Adrenal gland (tissue), 9 donors: ENCODE measurements at regions not wholly inside any gene's neighbourhood (a gene's known extent, or its start where the extent isn't known, plus 50 kb on each side); places are given as distances from the start of the nearest gene placed in this dataset.
"Not testable (repeated sequence)": the region's sequence is repeated elsewhere in the genome, so short reads cannot be mapped to it uniquely, and the experiment has no call there.

Experiments used
- DNase-seq, 7 donors: peaks; one replicate each; pipeline ENCODE4 v3.0.0-alpha.2; 2019 to 2020
- H3K27ac ChIP-seq, 5 donors: fragments of 200-600 bp; sonication (generic) in 4 of 5; 1 replicate in 3 of 5; 2 replicates in 2 of 5; pipeline versions ENCODE4 v1.5.1 to v1.8.0; 2016 to 2020; ENCODE audit warnings: mild to moderate bottlenecking in 1 of 5
- H3K27me3 ChIP-seq: fragments of 200-600 bp; 2 replicates; pipeline ENCODE4 v1.8.0; 2021
- H3K36me3 ChIP-seq, 2 donors: fragments of 200-600 bp; replicated peaks in 1 of 2; 1 replicate in 1 of 2; 2 replicates in 1 of 2; pipeline versions ENCODE4 v1.5.1 to v1.8.0; 2018 to 2022
- H3K4me1 ChIP-seq, 2 donors: fragments of 200-600 bp; replicated peaks in 1 of 2; 1 replicate in 1 of 2; 2 replicates in 1 of 2; pipeline versions ENCODE4 v1.5.1 to v1.8.0; 2018 to 2021
- H3K4me3 ChIP-seq, 4 donors: fragments of 200-600 bp; sonication (generic) in 3 of 4; one replicate each; pipeline ENCODE4 v1.5.1; 2016 to 2018
- H3K9me3 ChIP-seq, 3 donors: fragments of 200-600 bp; sonication (generic) in 1 of 3; replicated peaks in 1 of 3; 1 replicate in 2 of 3; 2 replicates in 1 of 3; pipeline versions ENCODE4 v1.5.1 to v1.8.0; 2016 to 2021
- CTCF ChIP-seq, 6 experiments: fragments of 450-650 bp in 4 of 6; fragments of 200-600 bp in 2 of 6; sonication (generic) in 1 of 6; IDR thresholded peaks; 1 replicate in 5 of 6; 2 replicates in 1 of 6; pipeline versions ENCODE4 v1.5.1 to v1.8.0; 2016 to 2021; ENCODE audit warnings: antibody characterized with exemption in 6 of 6, mild to moderate bottlenecking in 2 of 6, moderate library complexity in 1 of 6
- POLR2A ChIP-seq, 2 donors: fragments of 450-650 bp; IDR thresholded peaks; one replicate each; pipeline ENCODE4 v1.6.1; 2017; ENCODE audit warnings: antibody characterized with exemption in 2 of 2, mild to moderate bottlenecking in 2 of 2, moderate library complexity in 1 of 2
- WGBS, 4 donors: extraction: QIAGEN DNeasy Blood & Tissue Kit in 2 of 4; methylation state at CpG; one replicate each; pipeline versions ENCODE4 v1.1.5 to v1.1.7; 2013 to 2017; 5-methylcytosine and 5-hydroxymethylcytosine counted together
- intact Hi-C, 2 donors: fragments of 100-400 bp; cut with DNase I; formaldehyde crosslinking; loops; one replicate each; pipeline versions ENCODE4 v1.14.1 to v1.15.0; 2022 to 2023
- donor health status: healthy with polysubstance abuse.
- donor health status: Bipolar disorder and iron deficiency.
- donor health status: DM: yes; HTN: yes; CAD: no.
- donor health status: DM: no; HTN: no; CAD: no.
- donor health status: DM: no; HTN: no; CAD: no.

GRCh38 chr7:69537691-69538090, 60.6 kb upstream of the AUTS2 start:
- Histone ChIP-seq H3K27ac (no peak overlapping the region), H3K9me3 (no peaks in the 10 kb centered on the region), H3K4me3 (no peak overlapping the region), H3K4me1 (no peaks in the 10 kb centered on the region), H3K27me3 (peaks cover 2% of the 10 kb centered on the region), H3K36me3 (no peaks in the 10 kb centered on the region)
- intact Hi-C loops: no loop called here
- DNase-seq: no peak
- 78 to 87% (median 85%) methylated on average over 4 of the region's 4 CpGs for WGBS, 4 donors
- TF ChIP-seq CTCF (IDR thresholded peaks at IDR 0.05): no peak
- no peak for TF ChIP-seq POLR2A (IDR thresholded peaks at IDR 0.05)

GRCh38 chr7:69539531-69539930, 58.7 kb upstream of the AUTS2 start:
- intact Hi-C loops: no loop called here
- no peaks in the 10 kb centered on the region for H3K36me3 ChIP-seq
- DNase-seq: no peak
- H3K4me3 ChIP-seq: no peak overlapping the region
- peaks cover 2% of the 10 kb centered on the region for H3K27me3 ChIP-seq
- WGBS, 4 donors: 88 to 96% (median 92%) methylated on average over 4 of the region's 4 CpGs
- no peak overlapping the region for H3K27ac ChIP-seq
- H3K4me1 ChIP-seq: no peaks in the 10 kb centered on the region
- TF ChIP-seq CTCF (IDR thresholded peaks at IDR 0.05) (no peak), POLR2A (IDR thresholded peaks at IDR 0.05) (no peak)
- no peaks in the 10 kb centered on the region for H3K9me3 ChIP-seq

GRCh38 chr7:69540287-69540686, 58.0 kb upstream of the AUTS2 start:
- Histone ChIP-seq H3K36me3 (no peaks in the 10 kb centered on the region), H3K27ac (no peak overlapping the region), H3K4me1 (no peaks in the 10 kb centered on the region), H3K4me3 (no peak overlapping the region), H3K27me3 (peaks cover 2% of the 10 kb centered on the region), H3K9me3 (no peaks in the 10 kb centered on the region)
- no peak for TF ChIP-seq CTCF (IDR thresholded peaks at IDR 0.05)
- intact Hi-C loops: no loop called here
- DNase-seq: no peak
- WGBS, 4 donors: 73 to 91% (median 90%) methylated on average over 3 of the region's 3 CpGs

GRCh38 chr7:69541779-69542432, 56.4 kb upstream of the AUTS2 start:
- H3K36me3 ChIP-seq, H3K4me1 ChIP-seq, intact Hi-C loops, H3K27me3 ChIP-seq, H3K4me3 ChIP-seq, H3K9me3 ChIP-seq, DNase-seq, H3K27ac ChIP-seq: not testable (repeated sequence)
- 81 to 95% (median 90%) methylated on average over 5 to 6 of the region's 6 CpGs for WGBS, 4 donors

- H3K27me3 ChIP-seq: no peaks in the 10 kb centered on the region
- intact Hi-C loops: no loop called here
- H3K36me3 ChIP-seq: no peaks in the 10 kb centered on the region
- DNase-seq: no peak
- no peaks in the 10 kb centered on the region for H3K9me3 ChIP-seq
- 59 to 86% (median 72%) methylated on average over 1 of the region's 1 CpG for WGBS, 4 donors
- H3K4me1 ChIP-seq: peaks cover 4 to 5% of the 10 kb centered on the region in 2 donors
- no peak overlapping the region for H3K27ac ChIP-seq
- H3K4me3 ChIP-seq: no peak overlapping the region
- TF ChIP-seq CTCF (IDR thresholded peaks at IDR 0.05) (no peak), POLR2A (IDR thresholded peaks at IDR 0.05) (no peak)
Measured at GRCh38 chr7:69545175-69545574, 53.1 kb upstream of the AUTS2 start.
